ENCODE measurements at regions not wholly inside any gene's neighbourhood (a gene's known extent, or its start where the extent isn't known, plus 50 kb on each side); places are given as distances from the start of the nearest gene placed in this dataset.

DNA sequence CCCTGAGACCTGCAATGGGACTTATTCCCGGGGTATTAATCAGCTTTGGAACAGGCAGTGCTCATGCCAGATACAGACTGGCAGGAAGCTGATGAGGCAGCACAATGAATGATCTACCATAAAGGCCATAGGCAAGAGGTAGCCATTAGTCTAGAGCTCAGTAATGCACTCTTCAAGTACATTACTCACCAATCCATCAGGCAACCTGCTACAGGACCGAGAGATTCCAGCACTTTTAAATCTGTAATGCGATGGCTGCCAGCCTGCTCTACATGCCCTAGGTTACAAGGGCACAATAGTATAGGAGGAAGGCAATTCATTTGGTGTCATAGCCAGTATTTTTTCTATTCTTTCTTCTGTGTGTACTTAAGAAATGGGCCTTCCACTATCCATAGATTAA, 217.8 kb upstream of the PMFBP1 start:
- no peak for ATAC-seq
- Histone ChIP-seq H3K27me3 (no peaks in the 10 kb centered on the region), H3K36me3 (peaks cover 0 to 4% of the 10 kb centered on the region in 2 donors), H3K4me3 (no peak overlapping the region), H3K9me3 (peaks cover 0 to 39% of the 10 kb centered on the region in 2 donors), H3K4me1 (no peaks in the 10 kb centered on the region), H3K27ac (no peak overlapping the region)
- TF ChIP-seq, protein P1, sequence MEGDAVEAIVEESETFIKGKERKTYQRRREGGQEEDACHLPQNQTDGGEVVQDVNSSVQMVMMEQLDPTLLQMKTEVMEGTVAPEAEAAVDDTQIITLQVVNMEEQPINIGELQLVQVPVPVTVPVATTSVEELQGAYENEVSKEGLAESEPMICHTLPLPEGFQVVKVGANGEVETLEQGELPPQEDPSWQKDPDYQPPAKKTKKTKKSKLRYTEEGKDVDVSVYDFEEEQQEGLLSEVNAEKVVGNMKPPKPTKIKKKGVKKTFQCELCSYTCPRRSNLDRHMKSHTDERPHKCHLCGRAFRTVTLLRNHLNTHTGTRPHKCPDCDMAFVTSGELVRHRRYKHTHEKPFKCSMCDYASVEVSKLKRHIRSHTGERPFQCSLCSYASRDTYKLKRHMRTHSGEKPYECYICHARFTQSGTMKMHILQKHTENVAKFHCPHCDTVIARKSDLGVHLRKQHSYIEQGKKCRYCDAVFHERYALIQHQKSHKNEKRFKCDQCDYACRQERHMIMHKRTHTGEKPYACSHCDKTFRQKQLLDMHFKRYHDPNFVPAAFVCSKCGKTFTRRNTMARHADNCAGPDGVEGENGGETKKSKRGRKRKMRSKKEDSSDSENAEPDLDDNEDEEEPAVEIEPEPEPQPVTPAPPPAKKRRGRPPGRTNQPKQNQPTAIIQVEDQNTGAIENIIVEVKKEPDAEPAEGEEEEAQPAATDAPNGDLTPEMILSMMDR (IDR thresholded peaks at IDR 0.05) = no peak
- intact Hi-C loops (cut with DNase I) = no loop called here
- no peak for DNase-seq

DNA sequence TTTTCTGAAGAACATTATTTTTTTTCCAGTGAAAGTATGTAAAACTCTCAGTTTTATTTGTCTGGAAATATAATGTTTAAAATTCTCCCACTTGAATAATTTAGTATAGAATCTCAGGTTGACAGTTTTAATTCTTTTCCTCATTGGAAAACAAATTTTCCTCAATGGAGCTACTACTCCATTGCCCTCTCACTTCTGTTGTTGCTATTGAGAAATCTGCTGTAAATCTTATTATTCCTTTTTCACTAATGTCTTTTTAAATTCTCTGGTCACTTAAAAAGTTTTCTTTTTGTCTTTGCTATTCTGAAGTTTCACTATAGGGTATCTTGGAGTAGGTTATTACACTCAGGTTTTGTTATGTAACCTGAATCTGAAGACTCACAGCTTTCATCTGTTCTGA, 216.1 kb upstream of the PMFBP1 start:
- Histone ChIP-seq H3K9me3 (peaks cover 0 to 32% of the 10 kb centered on the region in 2 donors), H3K4me1 (no peaks in the 10 kb centered on the region), H3K36me3 (peaks cover 0 to 4% of the 10 kb centered on the region in 2 donors), H3K27ac (no peak overlapping the region), H3K27me3 (no peaks in the 10 kb centered on the region), H3K4me3 (no peak overlapping the region)
- ATAC-seq (no peak), DNase-seq (no peak)
- intact Hi-C loops (cut with DNase I) = no loop called here
- TF ChIP-seq, protein P1 (IDR thresholded peaks at IDR 0.05) = no peak

DNA sequence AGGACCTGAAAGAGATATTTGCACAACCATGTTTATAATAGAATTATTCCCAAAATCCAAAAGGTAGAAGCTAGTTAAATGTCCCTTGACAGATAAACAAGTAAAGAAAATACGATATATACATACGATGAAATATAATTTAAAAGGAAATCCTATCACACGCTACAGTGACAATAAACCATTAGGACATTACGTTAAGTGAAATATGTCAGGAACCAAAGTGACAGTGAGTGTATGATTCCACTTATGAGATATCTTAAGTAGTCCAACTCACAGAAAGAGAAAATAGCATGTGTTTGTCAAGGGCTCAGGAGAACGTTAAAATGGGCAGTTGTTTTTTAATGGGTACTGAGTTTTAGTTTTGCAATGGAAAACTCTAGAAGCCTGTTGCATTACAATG, 212.7 kb upstream of the PMFBP1 start:
- no peak overlapping the region for H3K27ac ChIP-seq
- TF ChIP-seq, protein P1 (IDR thresholded peaks at IDR 0.05) = no peak
- H3K4me3 ChIP-seq = no peak overlapping the region
- peaks cover 0 to 34% of the 10 kb centered on the region in 2 donors for H3K9me3 ChIP-seq
- H3K36me3 ChIP-seq = peaks cover 0 to under 1% of the 10 kb centered on the region in 2 donors
- H3K4me1 ChIP-seq = no peaks in the 10 kb centered on the region
- DNase-seq (no peak), ATAC-seq (no peak)
- intact Hi-C loops (cut with DNase I) = no loop called here
- no peaks in the 10 kb centered on the region for H3K27me3 ChIP-seq

DNA sequence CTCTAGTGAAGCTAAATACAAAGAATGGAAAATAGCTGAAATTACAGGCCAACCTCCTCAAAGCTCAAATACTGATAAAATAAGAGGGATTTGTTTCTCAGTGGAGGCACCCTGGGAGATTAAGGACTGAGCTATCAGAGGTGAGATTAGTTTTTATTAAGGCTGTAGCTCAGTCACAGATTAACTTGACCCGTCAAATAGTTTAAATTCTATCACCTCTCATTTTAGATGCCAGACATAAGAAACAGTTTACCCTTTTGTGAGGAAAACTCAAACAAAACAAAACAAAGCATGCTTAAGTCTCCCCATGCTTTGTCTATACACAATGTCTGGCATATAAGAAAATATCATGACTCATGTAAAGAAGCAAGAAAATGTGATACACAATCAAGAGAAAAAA, 208.3 kb upstream of the PMFBP1 start:
- no peaks in the 10 kb centered on the region for H3K4me1 ChIP-seq
- intact Hi-C loops (cut with DNase I) = no loop called here
- TF ChIP-seq, protein P1 (IDR thresholded peaks at IDR 0.05) = no peak
- no peaks in the 10 kb centered on the region for H3K27me3 ChIP-seq
- peaks cover 0 to 6% of the 10 kb centered on the region in 2 donors for H3K9me3 ChIP-seq
- DNase-seq (no peak), ATAC-seq (no peak)
- no peak overlapping the region for H3K4me3 ChIP-seq
- H3K36me3 ChIP-seq = no peaks in the 10 kb centered on the region
- H3K27ac ChIP-seq = no peak overlapping the region

DNA sequence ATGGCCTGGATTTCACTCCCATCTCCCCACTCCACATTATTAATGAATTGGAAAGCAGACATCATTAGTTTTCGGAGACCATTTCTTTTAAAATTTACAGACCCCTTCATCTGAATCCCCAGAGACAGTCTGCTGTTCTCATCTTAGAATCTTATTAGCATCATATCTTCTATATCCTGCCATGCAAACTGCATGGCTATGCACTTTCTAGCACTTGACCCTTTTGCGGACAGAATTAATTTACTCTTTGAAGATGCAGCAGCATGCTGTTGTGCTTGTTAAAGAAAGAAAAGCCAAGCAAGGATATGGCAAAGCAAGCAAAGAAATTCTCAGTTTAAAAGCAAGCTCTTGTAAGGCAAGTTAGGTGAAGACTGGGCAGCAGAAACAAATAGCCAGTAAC, 201.2 kb upstream of the PMFBP1 start:
- no peaks in the 10 kb centered on the region for H3K36me3 ChIP-seq
- TF ChIP-seq, protein P1 (IDR thresholded peaks at IDR 0.05) = no peak
- H3K4me1 ChIP-seq = no peaks in the 10 kb centered on the region
- no peak for ATAC-seq
- intact Hi-C loops (cut with DNase I) = no loop called here
- H3K27me3 ChIP-seq = no peaks in the 10 kb centered on the region
- no peak overlapping the region for H3K27ac ChIP-seq
- H3K4me3 ChIP-seq = no peak overlapping the region
- H3K9me3 ChIP-seq = no peaks in the 10 kb centered on the region
- no peak for DNase-seq
